GM12878 (cell line): ENCODE measurements at regions not wholly inside any gene's neighbourhood (a gene's known extent, or its start where the extent isn't known, plus 50 kb on each side); places are given as distances from the start of the nearest gene placed in this dataset.

Experiments used
- CHD2 ChIP-seq: IDR thresholded peaks from 2 replicates; pipeline ENCODE4 v1.6.1; 2011; ENCODE audit warnings: low read depth, low read length, improper control_type of control experiment, borderline replicate concordance
- POLR2A ChIP-seq: IDR thresholded peaks from 2 replicates; pipeline ENCODE4 v1.6.1; 2011; ENCODE audit warnings: low read depth, mild to moderate bottlenecking, low read length
- YY1 ChIP-seq: IDR thresholded peaks from 2 replicates; pipeline ENCODE4 v1.6.1; 2011; ENCODE audit warnings: low read depth, mild to moderate bottlenecking, low read length
- TF ChIP-seq, protein P1 (sequence below), 3 experiments: IDR thresholded peaks in 2 of 3; conservative IDR thresholded peaks in 1 of 3; 2 replicates each; pipeline ENCODE4 v1.5.1; 2011; ENCODE audit warnings: low read depth in 3 of 3, low read length in 3 of 3, mild to moderate bottlenecking in 3 of 3, control low read depth in 2 of 3, moderate library complexity in 2 of 3, inconsistent platforms in 1 of 3, mixed read lengths in 1 of 3; ENCODE audit not compliant: control insufficient read depth in 2 of 3, insufficient read depth in 1 of 3; ENCODE audit errors: extremely low read depth in 1 of 3

DNA sequence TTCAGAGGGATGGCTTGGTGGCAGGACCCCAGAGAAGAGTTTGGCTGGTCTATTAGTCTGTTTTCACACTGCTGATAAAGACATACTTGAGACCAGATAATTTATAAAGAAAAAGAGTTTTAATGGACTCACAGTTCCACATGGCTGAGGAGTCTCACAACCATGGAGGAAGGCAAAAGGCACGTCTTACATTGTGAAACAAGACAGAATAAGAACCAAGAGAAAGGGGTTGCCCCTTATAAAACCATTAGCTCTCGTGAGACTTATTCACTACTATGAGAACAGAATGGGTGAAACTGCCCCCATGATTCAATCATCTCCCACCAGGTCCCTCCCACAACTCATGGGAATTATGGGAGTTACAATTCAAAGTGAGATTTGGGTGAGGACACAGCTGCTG lies 78.5 kb upstream of the SSTR1 start:
- TF ChIP-seq CHD2 (no peak), POLR2A (no peak), YY1 (no peak)
- TF ChIP-seq, protein P1, sequence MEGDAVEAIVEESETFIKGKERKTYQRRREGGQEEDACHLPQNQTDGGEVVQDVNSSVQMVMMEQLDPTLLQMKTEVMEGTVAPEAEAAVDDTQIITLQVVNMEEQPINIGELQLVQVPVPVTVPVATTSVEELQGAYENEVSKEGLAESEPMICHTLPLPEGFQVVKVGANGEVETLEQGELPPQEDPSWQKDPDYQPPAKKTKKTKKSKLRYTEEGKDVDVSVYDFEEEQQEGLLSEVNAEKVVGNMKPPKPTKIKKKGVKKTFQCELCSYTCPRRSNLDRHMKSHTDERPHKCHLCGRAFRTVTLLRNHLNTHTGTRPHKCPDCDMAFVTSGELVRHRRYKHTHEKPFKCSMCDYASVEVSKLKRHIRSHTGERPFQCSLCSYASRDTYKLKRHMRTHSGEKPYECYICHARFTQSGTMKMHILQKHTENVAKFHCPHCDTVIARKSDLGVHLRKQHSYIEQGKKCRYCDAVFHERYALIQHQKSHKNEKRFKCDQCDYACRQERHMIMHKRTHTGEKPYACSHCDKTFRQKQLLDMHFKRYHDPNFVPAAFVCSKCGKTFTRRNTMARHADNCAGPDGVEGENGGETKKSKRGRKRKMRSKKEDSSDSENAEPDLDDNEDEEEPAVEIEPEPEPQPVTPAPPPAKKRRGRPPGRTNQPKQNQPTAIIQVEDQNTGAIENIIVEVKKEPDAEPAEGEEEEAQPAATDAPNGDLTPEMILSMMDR (IDR thresholded peaks at IDR 0.05 in 2 of 3, conservative IDR thresholded peaks at IDR 0.05 in 1 of 3; ENCODE audit: control insufficient read depth in 2 of 3, extremely low read depth in 1 of 3, insufficient read depth in 1 of 3, low read depth in 3 of 3, low read length in 3 of 3) = no peak
